HUES64 (cell line): ENCODE measurements at regions not wholly inside any gene's neighbourhood (a gene's known extent, or its start where the extent isn't known, plus 50 kb on each side); places are given as distances from the start of the nearest gene placed in this dataset.

ENCODE experiments used
- H3K27ac ChIP-seq: 2 replicates; pipeline ENCODE4 v1.7.0; 2013; ENCODE audit warnings: low read depth, low read length, inconsistent platforms
- H3K27me3 ChIP-seq: 2 replicates; pipeline ENCODE4 v1.6.1; 2013; ENCODE audit warnings: mild to moderate bottlenecking, low read length; ENCODE audit not compliant: insufficient read depth
- H3K36me3 ChIP-seq: 2 replicates; pipeline ENCODE4 v1.6.1; 2013; ENCODE audit warnings: mild to moderate bottlenecking, low read length; ENCODE audit not compliant: insufficient read depth
- H3K4me1 ChIP-seq: 2 replicates; pipeline ENCODE4 v1.6.1; 2013; ENCODE audit warnings: mild to moderate bottlenecking, low read length, moderate library complexity; ENCODE audit not compliant: insufficient read depth
- H3K4me3 ChIP-seq: 2 replicates; pipeline ENCODE4 v1.5.1; 2013; ENCODE audit warnings: mild to moderate bottlenecking, low read length, moderate library complexity
- H3K9ac ChIP-seq: 2 replicates; pipeline ENCODE4 v1.6.1; 2013; ENCODE audit warnings: mild to moderate bottlenecking, low read depth, low read length
- H3K9me3 ChIP-seq: 2 replicates; pipeline ENCODE4 v1.6.1; 2013; ENCODE audit warnings: low read depth, low read length; ENCODE audit not compliant: insufficient read depth
- WGBS: fragments of 150-250, 120-280 bp; methylation state at CpG from one replicate; pipeline ENCODE4 v1.1.7; 2013; ENCODE audit warnings: missing lambda C conversion rate; 5-methylcytosine and 5-hydroxymethylcytosine counted together

- peaks cover 19% of the 10 kb centered on the region for H3K4me1 ChIP-seq
- WGBS: 94% methylated on average over 7 of the region's 8 CpGs
- H3K4me3 ChIP-seq: no peak overlapping the region
- no peaks in the 10 kb centered on the region for H3K9me3 ChIP-seq
- H3K9ac ChIP-seq: no peak overlapping the region
- no peaks in the 10 kb centered on the region for H3K27me3 ChIP-seq
- no peaks in the 10 kb centered on the region for H3K36me3 ChIP-seq
- no peak overlapping the region for H3K27ac ChIP-seq
Measured at GRCh38 chr3:73680391-73681095, 55.8 kb upstream of the PDZRN3 start.

- H3K9ac ChIP-seq: no peak overlapping the region
- H3K36me3 ChIP-seq: no peaks in the 10 kb centered on the region
- 91% methylated on average over 7 of the region's 7 CpGs for WGBS
- H3K4me3 ChIP-seq: no peak overlapping the region
- H3K9me3 ChIP-seq: no peaks in the 10 kb centered on the region
- no peak overlapping the region for H3K27ac ChIP-seq
- H3K4me1 ChIP-seq: peaks cover 25% of the 10 kb centered on the region
- H3K27me3 ChIP-seq: no peaks in the 10 kb centered on the region
Measured at GRCh38 chr3:73677336-73678024, 52.7 kb upstream of the PDZRN3 start.
